Endothelial cell (in vitro differentiated cells): ENCODE measurements at regions not wholly inside any gene's neighbourhood (a gene's known extent, or its start where the extent isn't known, plus 50 kb on each side); places are given as distances from the start of the nearest gene placed in this dataset.

Experiments used
- DNase-seq: peaks from one replicate; pipeline ENCODE4 v3.0.0; 2021; ENCODE audit warnings: low spot score
- H3K27ac Mint-ChIP-seq: one replicate; pipeline ENCODE4 v1.8.0; 2021; ENCODE audit warnings: mixed read lengths, inconsistent platforms; ENCODE audit not compliant: unreplicated experiment
- H3K27me3 Mint-ChIP-seq: one replicate; pipeline ENCODE4 v1.8.0; 2021; ENCODE audit warnings: mild to moderate bottlenecking, moderate library complexity, mixed read lengths, inconsistent platforms; ENCODE audit not compliant: unreplicated experiment
- H3K36me3 Mint-ChIP-seq: one replicate; pipeline ENCODE4 v1.8.0; 2021; ENCODE audit warnings: mild to moderate bottlenecking, low read depth, mixed read lengths, inconsistent platforms; ENCODE audit not compliant: unreplicated experiment
- H3K4me1 Mint-ChIP-seq: one replicate; pipeline ENCODE4 v1.8.0; 2021; ENCODE audit warnings: mild to moderate bottlenecking, mixed read lengths, inconsistent platforms; ENCODE audit not compliant: unreplicated experiment
- H3K4me3 Mint-ChIP-seq: one replicate; pipeline ENCODE4 v1.8.0; 2021; ENCODE audit warnings: mild to moderate bottlenecking, mixed read lengths, inconsistent platforms; ENCODE audit not compliant: unreplicated experiment
- H3K9me3 Mint-ChIP-seq: one replicate; pipeline ENCODE4 v1.8.0; 2021; ENCODE audit warnings: mixed read lengths, inconsistent platforms; ENCODE audit not compliant: unreplicated experiment
- TF ChIP-seq, protein P1 (sequence below): fragments of 200-600 bp; sonication (generic); IDR thresholded peaks from one replicate; pipeline ENCODE4 v1.5.0; 2021; ENCODE audit warnings: antibody characterized with exemption; ENCODE audit not compliant: unreplicated experiment

DNA sequence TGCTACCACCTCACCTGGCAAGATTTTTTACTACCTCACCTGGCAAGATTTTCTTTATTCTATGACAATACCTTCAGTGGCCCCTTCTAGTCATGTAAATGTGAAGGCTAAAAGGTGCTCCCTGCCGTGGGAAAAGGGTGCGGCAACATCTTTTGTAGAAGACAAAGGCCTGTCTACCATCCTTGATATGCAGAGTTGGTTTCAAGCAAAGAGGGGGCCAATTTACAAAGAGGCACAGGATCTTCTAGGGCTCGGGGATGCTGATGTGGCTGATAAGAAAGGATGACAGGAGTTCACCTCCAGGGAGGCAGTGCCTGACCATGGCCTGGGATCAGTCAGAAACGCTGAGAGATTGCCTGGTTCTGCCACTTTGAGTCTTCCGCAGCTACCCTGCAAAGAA is 165.4 kb upstream of the SLC1A4 start:
- Mint-ChIP-seq H3K4me1 (no peaks in the 10 kb centered on the region), H3K9me3 (no peaks in the 10 kb centered on the region), H3K36me3 (no peaks in the 10 kb centered on the region), H3K27ac (no peak overlapping the region), H3K27me3 (peaks cover 1% of the 10 kb centered on the region), H3K4me3 (no peak overlapping the region)
- TF ChIP-seq, protein P1, sequence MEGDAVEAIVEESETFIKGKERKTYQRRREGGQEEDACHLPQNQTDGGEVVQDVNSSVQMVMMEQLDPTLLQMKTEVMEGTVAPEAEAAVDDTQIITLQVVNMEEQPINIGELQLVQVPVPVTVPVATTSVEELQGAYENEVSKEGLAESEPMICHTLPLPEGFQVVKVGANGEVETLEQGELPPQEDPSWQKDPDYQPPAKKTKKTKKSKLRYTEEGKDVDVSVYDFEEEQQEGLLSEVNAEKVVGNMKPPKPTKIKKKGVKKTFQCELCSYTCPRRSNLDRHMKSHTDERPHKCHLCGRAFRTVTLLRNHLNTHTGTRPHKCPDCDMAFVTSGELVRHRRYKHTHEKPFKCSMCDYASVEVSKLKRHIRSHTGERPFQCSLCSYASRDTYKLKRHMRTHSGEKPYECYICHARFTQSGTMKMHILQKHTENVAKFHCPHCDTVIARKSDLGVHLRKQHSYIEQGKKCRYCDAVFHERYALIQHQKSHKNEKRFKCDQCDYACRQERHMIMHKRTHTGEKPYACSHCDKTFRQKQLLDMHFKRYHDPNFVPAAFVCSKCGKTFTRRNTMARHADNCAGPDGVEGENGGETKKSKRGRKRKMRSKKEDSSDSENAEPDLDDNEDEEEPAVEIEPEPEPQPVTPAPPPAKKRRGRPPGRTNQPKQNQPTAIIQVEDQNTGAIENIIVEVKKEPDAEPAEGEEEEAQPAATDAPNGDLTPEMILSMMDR: no peak
- DNase-seq: no peak

GRCh38 chr2:64825831-64826491 is 163.2 kb upstream of the SLC1A4 start:
- Mint-ChIP-seq H3K27ac (no peak overlapping the region), H3K36me3 (no peaks in the 10 kb centered on the region), H3K4me1 (peaks cover 2% of the 10 kb centered on the region), H3K27me3 (peaks cover 1% of the 10 kb centered on the region), H3K4me3 (no peak overlapping the region), H3K9me3 (no peaks in the 10 kb centered on the region)
- TF ChIP-seq, protein P1: no peak
- DNase-seq: no peak

GRCh38 chr2:64826703-64827102 is 162.5 kb upstream of the SLC1A4 start:
- TF ChIP-seq, protein P1: no peak

DNA sequence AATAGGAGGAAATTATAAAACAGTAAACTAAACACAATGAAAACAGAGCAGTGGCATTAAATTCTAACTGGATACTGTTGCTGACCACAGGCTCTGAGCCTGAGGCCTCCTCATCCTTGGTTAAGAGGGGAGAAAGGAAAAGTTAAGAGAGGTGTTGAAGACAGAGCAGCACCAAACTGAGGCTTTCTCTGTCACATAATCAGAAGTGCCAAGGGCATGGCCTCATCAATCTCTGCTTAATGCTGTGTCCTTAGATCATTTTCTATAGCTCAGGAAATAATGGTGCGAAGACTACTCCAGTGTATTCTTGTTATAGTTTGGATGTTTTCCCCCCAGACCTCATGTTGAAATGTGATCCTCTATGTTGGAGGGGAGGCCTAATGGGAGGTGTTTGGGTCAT is 160.9 kb upstream of the SLC1A4 start:
- no peak for DNase-seq
- Mint-ChIP-seq H3K27me3 (peaks cover 1% of the 10 kb centered on the region), H3K4me3 (no peak overlapping the region), H3K9me3 (no peaks in the 10 kb centered on the region), H3K36me3 (no peaks in the 10 kb centered on the region), H3K4me1 (peaks cover 4% of the 10 kb centered on the region), H3K27ac (no peak overlapping the region)
- TF ChIP-seq, protein P1: no peak

More at GRCh38 chr2:64826703-64827102, 162.5 kb upstream of the SLC1A4 start:
- DNase-seq: no peak
- Mint-ChIP-seq H3K9me3 (no peaks in the 10 kb centered on the region), H3K4me3 (no peak overlapping the region), H3K4me1 (peaks cover 4% of the 10 kb centered on the region), H3K27me3 (peaks cover 1% of the 10 kb centered on the region), H3K27ac (no peak overlapping the region), H3K36me3 (no peaks in the 10 kb centered on the region)

DNA sequence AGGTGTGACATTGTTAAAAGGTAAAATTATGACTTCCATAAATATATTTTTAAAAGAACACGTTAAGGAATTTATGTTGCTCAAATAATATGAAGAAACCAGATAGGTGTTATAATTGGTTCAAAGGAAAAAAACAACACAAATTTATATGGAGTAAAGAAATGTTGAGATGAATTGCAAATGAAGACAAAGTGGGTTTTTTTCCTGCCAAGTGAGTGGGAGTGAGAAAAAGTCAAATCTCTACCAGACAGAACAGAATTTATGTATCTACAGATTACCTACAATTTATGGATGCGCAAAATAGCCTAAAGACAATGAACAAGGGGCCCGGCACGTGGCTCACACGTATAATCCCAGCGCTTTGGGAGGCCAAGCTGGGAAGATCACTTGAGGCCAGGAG is 159.7 kb upstream of the SLC1A4 start:
- Mint-ChIP-seq H3K9me3 (no peaks in the 10 kb centered on the region), H3K27me3 (peaks cover 5% of the 10 kb centered on the region), H3K36me3 (no peaks in the 10 kb centered on the region), H3K4me3 (no peak overlapping the region), H3K27ac (no peak overlapping the region), H3K4me1 (peaks cover 4% of the 10 kb centered on the region)
- no peak for DNase-seq
- TF ChIP-seq, protein P1: no peak
